ENCODE measurements at regions not wholly inside any gene's neighbourhood (a gene's known extent, or its start where the extent isn't known, plus 50 kb on each side); places are given as distances from the start of the nearest gene placed in this dataset.

GRCh38 chr5:87627363-87627762, 214.6 kb upstream of the CCNH start:
- H3K4me3 ChIP-seq (ENCODE audit: low read depth, low read length), result no peak overlapping the region
- no peak for DNase-seq
- no peaks in the 10 kb centered on the region for H3K36me3 ChIP-seq (ENCODE audit: control insufficient read depth, insufficient read depth, low read length)
- ChIA-PET POLR2A (no interaction called here), CTCF (no interaction called here)
- no peaks in the 10 kb centered on the region for H3K9me3 ChIP-seq
- intact Hi-C loops (cut with micrococcal nuclease; ENCODE audit: unreplicated experiment), result no loop called here
- H3K27me3 ChIP-seq (replicated peaks; ENCODE audit: control insufficient read depth, insufficient read depth, low read length), result no peaks in the 10 kb centered on the region
- TF ChIP-seq, protein P1, sequence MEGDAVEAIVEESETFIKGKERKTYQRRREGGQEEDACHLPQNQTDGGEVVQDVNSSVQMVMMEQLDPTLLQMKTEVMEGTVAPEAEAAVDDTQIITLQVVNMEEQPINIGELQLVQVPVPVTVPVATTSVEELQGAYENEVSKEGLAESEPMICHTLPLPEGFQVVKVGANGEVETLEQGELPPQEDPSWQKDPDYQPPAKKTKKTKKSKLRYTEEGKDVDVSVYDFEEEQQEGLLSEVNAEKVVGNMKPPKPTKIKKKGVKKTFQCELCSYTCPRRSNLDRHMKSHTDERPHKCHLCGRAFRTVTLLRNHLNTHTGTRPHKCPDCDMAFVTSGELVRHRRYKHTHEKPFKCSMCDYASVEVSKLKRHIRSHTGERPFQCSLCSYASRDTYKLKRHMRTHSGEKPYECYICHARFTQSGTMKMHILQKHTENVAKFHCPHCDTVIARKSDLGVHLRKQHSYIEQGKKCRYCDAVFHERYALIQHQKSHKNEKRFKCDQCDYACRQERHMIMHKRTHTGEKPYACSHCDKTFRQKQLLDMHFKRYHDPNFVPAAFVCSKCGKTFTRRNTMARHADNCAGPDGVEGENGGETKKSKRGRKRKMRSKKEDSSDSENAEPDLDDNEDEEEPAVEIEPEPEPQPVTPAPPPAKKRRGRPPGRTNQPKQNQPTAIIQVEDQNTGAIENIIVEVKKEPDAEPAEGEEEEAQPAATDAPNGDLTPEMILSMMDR (IDR thresholded peaks at IDR 0.05; ENCODE audit: insufficient read depth in 1 of 2, low read depth in 1 of 2, low read length in 1 of 2, severe bottlenecking in 1 of 2, unreplicated experiment in 1 of 2), result no peak
- Mint-ChIP-seq H3K4me3 (ENCODE audit: unreplicated experiment) (no peak overlapping the region), H3K4me1 (ENCODE audit: low read depth, unreplicated experiment) (no peaks in the 10 kb centered on the region), H3K9me3 (ENCODE audit: unreplicated experiment) (no peaks in the 10 kb centered on the region), H3K27me3 (ENCODE audit: insufficient read depth, unreplicated experiment) (peaks cover 7% of the 10 kb centered on the region), H3K36me3 (ENCODE audit: insufficient read depth, unreplicated experiment) (no peaks in the 10 kb centered on the region), H3K27ac (ENCODE audit: unreplicated experiment) (no peak overlapping the region)
- no TSS peak for BruUV-seq (replicated peaks)
- no peaks in the 10 kb centered on the region for H3K4me1 ChIP-seq

- no peak overlapping the region for H3K4me3 Mint-ChIP-seq (ENCODE audit: unreplicated experiment)
- no peak for DNase-seq
- no peaks in the 10 kb centered on the region for H3K9me3 Mint-ChIP-seq (ENCODE audit: unreplicated experiment)
- no peaks in the 10 kb centered on the region for H3K4me1 Mint-ChIP-seq (ENCODE audit: low read depth, unreplicated experiment)
- H3K36me3 Mint-ChIP-seq (ENCODE audit: insufficient read depth, unreplicated experiment), result no peaks in the 10 kb centered on the region
- BruUV-seq (replicated peaks), result no TSS peak
- POLR2A ChIA-PET, result no interaction called here
- H3K36me3 ChIP-seq (ENCODE audit: control insufficient read depth, insufficient read depth, low read length), result no peaks in the 10 kb centered on the region
- peaks cover 2% of the 10 kb centered on the region for H3K27me3 Mint-ChIP-seq (ENCODE audit: insufficient read depth, unreplicated experiment)
- no peak overlapping the region for H3K4me3 ChIP-seq (ENCODE audit: low read depth, low read length)
- intact Hi-C loops (cut with micrococcal nuclease; ENCODE audit: unreplicated experiment), result no loop called here
- TF ChIP-seq, protein P1 (IDR thresholded peaks at IDR 0.05; ENCODE audit: insufficient read depth in 1 of 2, low read depth in 1 of 2, low read length in 1 of 2, severe bottlenecking in 1 of 2, unreplicated experiment in 1 of 2), result no peak
- H3K27ac Mint-ChIP-seq (ENCODE audit: unreplicated experiment), result no peak overlapping the region
- no peaks in the 10 kb centered on the region for H3K9me3 ChIP-seq
- CTCF ChIA-PET, result no interaction called here
- H3K4me1 ChIP-seq, result no peaks in the 10 kb centered on the region
- no peaks in the 10 kb centered on the region for H3K27me3 ChIP-seq (replicated peaks; ENCODE audit: control insufficient read depth, insufficient read depth, low read length)
Measured at GRCh38 chr5:87608385-87608784, 195.7 kb upstream of the CCNH start.

DNA sequence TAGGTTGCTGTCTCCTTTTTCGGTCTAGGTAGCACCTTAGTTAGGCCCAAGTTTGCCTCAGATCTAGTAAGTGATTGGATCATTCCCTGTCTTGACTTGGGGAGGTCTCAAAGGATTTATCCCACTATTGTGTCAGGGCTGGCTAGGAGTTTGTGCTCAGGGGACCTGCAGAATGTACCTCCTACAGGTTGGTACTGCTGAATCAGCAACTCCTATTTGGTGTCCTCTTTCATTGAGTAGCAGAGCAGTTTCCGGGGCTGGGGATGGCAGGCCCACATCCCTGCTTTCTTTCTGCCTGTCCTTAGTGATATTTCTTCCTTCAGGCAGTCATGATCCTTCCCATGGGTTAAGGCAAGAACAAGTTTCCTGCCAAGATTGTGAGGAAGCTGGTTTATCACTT, 192.9 kb upstream of the CCNH start:
- intact Hi-C loops (cut with micrococcal nuclease; ENCODE audit: unreplicated experiment), result no loop called here
- Histone ChIP-seq H3K27me3 (replicated peaks; ENCODE audit: control insufficient read depth, insufficient read depth, low read length) (no peaks in the 10 kb centered on the region), H3K9me3 (no peaks in the 10 kb centered on the region), H3K4me3 (ENCODE audit: low read depth, low read length) (no peak overlapping the region), H3K4me1 (no peaks in the 10 kb centered on the region), H3K36me3 (ENCODE audit: control insufficient read depth, insufficient read depth, low read length) (no peaks in the 10 kb centered on the region)
- CTCF ChIA-PET, result no interaction called here
- TF ChIP-seq, protein P1 (IDR thresholded peaks at IDR 0.05; ENCODE audit: insufficient read depth in 1 of 2, low read depth in 1 of 2, low read length in 1 of 2, severe bottlenecking in 1 of 2, unreplicated experiment in 1 of 2), result no peak
- H3K36me3 Mint-ChIP-seq (ENCODE audit: insufficient read depth, unreplicated experiment), result no peaks in the 10 kb centered on the region
- H3K4me1 Mint-ChIP-seq (ENCODE audit: low read depth, unreplicated experiment), result no peaks in the 10 kb centered on the region
- DNase-seq, result no peak
- H3K27ac Mint-ChIP-seq (ENCODE audit: unreplicated experiment), result no peak overlapping the region
- H3K9me3 Mint-ChIP-seq (ENCODE audit: unreplicated experiment), result no peaks in the 10 kb centered on the region
- no TSS peak for BruUV-seq (replicated peaks)
- H3K27me3 Mint-ChIP-seq (ENCODE audit: insufficient read depth, unreplicated experiment), result no peaks in the 10 kb centered on the region
- no peak overlapping the region for H3K4me3 Mint-ChIP-seq (ENCODE audit: unreplicated experiment)
- POLR2A ChIA-PET, result no interaction called here
